H9 (cell line): ENCODE measurements at regions not wholly inside any gene's neighbourhood (a gene's known extent, or its start where the extent isn't known, plus 50 kb on each side); places are given as distances from the start of the nearest gene placed in this dataset.

Source experiments
- DNase-seq: peaks from one replicate; pipeline ENCODE4 v3.0.0-alpha.2; 2017
- H2AFZ ChIP-seq: one replicate; pipeline ENCODE4 v1.6.1; 2013; ENCODE audit warnings: mild to moderate bottlenecking, low read length, control low read depth, moderate library complexity
- H2AK5ac ChIP-seq: 2 replicates; pipeline ENCODE4 v1.6.1; 2013; ENCODE audit warnings: low read length, control low read depth, mixed read lengths; ENCODE audit not compliant: insufficient read length
- H2BK120ac ChIP-seq: one replicate; pipeline ENCODE4 v1.6.1; 2013; ENCODE audit warnings: low read depth, mild to moderate bottlenecking, low read length, control low read depth, inconsistent platforms; ENCODE audit not compliant: poor library complexity, severe bottlenecking
- H2BK12ac ChIP-seq: 2 replicates; pipeline ENCODE4 v1.6.1; 2013; ENCODE audit warnings: low read length, control low read depth, mixed read lengths, low read depth; ENCODE audit not compliant: insufficient read length
- H2BK15ac ChIP-seq: 2 replicates; pipeline ENCODE4 v1.6.1; 2013; ENCODE audit warnings: low read depth, low read length, control low read depth
- H2BK20ac ChIP-seq: one replicate; pipeline ENCODE4 v1.6.1; 2013; ENCODE audit warnings: low read depth, mild to moderate bottlenecking, low read length, control low read depth, inconsistent platforms; ENCODE audit not compliant: poor library complexity, severe bottlenecking
- H2BK5ac ChIP-seq: 2 replicates; pipeline ENCODE4 v1.6.1; 2013; ENCODE audit warnings: low read length, control low read depth, mixed read lengths; ENCODE audit not compliant: insufficient read length
- H3K14ac ChIP-seq: 2 replicates; pipeline ENCODE4 v1.6.1; 2013; ENCODE audit warnings: low read length, control low read depth; ENCODE audit not compliant: insufficient read depth
- H3K18ac ChIP-seq: 2 replicates; pipeline ENCODE4 v1.6.1; 2013; ENCODE audit warnings: low read depth, mild to moderate bottlenecking, mixed read lengths, low read length, control low read depth; ENCODE audit not compliant: insufficient read length
- H3K23ac ChIP-seq: 2 replicates; pipeline ENCODE4 v1.6.1; 2013; ENCODE audit warnings: low read length, control low read depth, mixed read lengths, low read depth; ENCODE audit not compliant: insufficient read length
- H3K23me2 ChIP-seq: 2 replicates; pipeline ENCODE4 v1.6.1; 2013; ENCODE audit warnings: low read depth, mild to moderate bottlenecking, mixed read lengths, low read length, control low read depth; ENCODE audit not compliant: insufficient read length, poor library complexity, severe bottlenecking
- H3K27ac ChIP-seq: 2 replicates; pipeline ENCODE4 v1.5.1; 2013; ENCODE audit warnings: low read length, control low read depth, mixed read lengths, low read depth; ENCODE audit not compliant: insufficient read length
- H3K27me3 ChIP-seq: 2 replicates; pipeline ENCODE4 v1.6.1; 2013; ENCODE audit warnings: low read length, control low read depth, inconsistent platforms; ENCODE audit not compliant: insufficient read depth
- H3K4ac ChIP-seq: 2 replicates; pipeline ENCODE4 v1.6.1; 2013; ENCODE audit warnings: low read depth, mild to moderate bottlenecking, control low read depth, inconsistent platforms, low read length, moderate library complexity
- H3K4me1 ChIP-seq: 2 replicates; pipeline ENCODE4 v1.6.1; 2013; ENCODE audit warnings: low read length, control low read depth, inconsistent platforms; ENCODE audit not compliant: insufficient read depth
- H3K4me2 ChIP-seq: 2 replicates; pipeline ENCODE4 v1.6.1; 2013; ENCODE audit warnings: low read length, control low read depth, mixed read lengths; ENCODE audit not compliant: insufficient read length, insufficient read depth
- H3K56ac ChIP-seq: 2 replicates; pipeline ENCODE4 v1.6.1; 2013; ENCODE audit warnings: low read depth, mild to moderate bottlenecking, mixed read lengths, low read length, control low read depth; ENCODE audit not compliant: insufficient read length
- H3K79me1 ChIP-seq: 2 replicates; pipeline ENCODE4 v1.6.1; 2013; ENCODE audit warnings: low read depth, mild to moderate bottlenecking, moderate library complexity, low read length, control low read depth, inconsistent platforms; ENCODE audit not compliant: insufficient read depth, poor library complexity, severe bottlenecking
- H3K79me2 ChIP-seq: 2 replicates; pipeline ENCODE4 v1.6.1; 2013; ENCODE audit warnings: low read length, control low read depth, inconsistent platforms; ENCODE audit not compliant: insufficient read depth
- H3K9ac ChIP-seq: 2 replicates; pipeline ENCODE4 v1.6.1; 2013; ENCODE audit warnings: low read length, control low read depth, mixed read lengths; ENCODE audit not compliant: insufficient read length; ENCODE audit errors: extremely low read depth
- H3K9me3 ChIP-seq: one replicate; pipeline ENCODE4 v1.6.1; 2013; ENCODE audit warnings: low read depth, low read length, inconsistent platforms; ENCODE audit not compliant: control insufficient read depth
- H3T11ph ChIP-seq: one replicate; pipeline ENCODE4 v1.6.1; 2013; ENCODE audit warnings: mild to moderate bottlenecking, low read length, control low read depth, inconsistent platforms
- H4K20me1 ChIP-seq: one replicate; pipeline ENCODE4 v1.6.1; 2013; ENCODE audit not compliant: control insufficient read depth, insufficient read length, insufficient read depth
- H4K5ac ChIP-seq: 2 replicates; pipeline ENCODE4 v1.6.1; 2013; ENCODE audit warnings: low read depth, mild to moderate bottlenecking, mixed read lengths, low read length, control low read depth; ENCODE audit not compliant: insufficient read length
- H4K8ac ChIP-seq: replicated peaks from 2 replicates; pipeline ENCODE4 v1.6.1; 2013; ENCODE audit warnings: low read length, control low read depth, mixed read lengths, low read depth; ENCODE audit not compliant: insufficient read length
- H4K91ac ChIP-seq: 2 replicates; pipeline ENCODE4 v1.6.1; 2013; ENCODE audit warnings: low read depth, mild to moderate bottlenecking, moderate library complexity, mixed read lengths, low read length, control low read depth; ENCODE audit not compliant: insufficient read length
- H3K27ac Mint-ChIP-seq, 3 experiments: 2 replicates in 2 of 3; 3 replicates in 1 of 3; pipeline ENCODE4 v1.8.0; 2020 to 2021; ENCODE audit warnings: mixed read lengths in 3 of 3, mild to moderate bottlenecking in 1 of 3, moderate library complexity in 1 of 3
- H3K27me3 Mint-ChIP-seq: 2 replicates; pipeline ENCODE4 v1.8.0; 2021; ENCODE audit warnings: low read depth, mild to moderate bottlenecking, moderate library complexity, mixed read lengths
- H3K36me3 Mint-ChIP-seq, 3 experiments: 2 replicates in 2 of 3; 3 replicates in 1 of 3; pipeline ENCODE4 v1.8.0; 2020 to 2021; ENCODE audit warnings: low read depth in 3 of 3, mixed read lengths in 3 of 3; ENCODE audit not compliant: insufficient read depth in 1 of 3
- H3K4me1 Mint-ChIP-seq, 2 experiments: 2 replicates each; pipeline ENCODE4 v1.8.0; 2020; ENCODE audit warnings: mixed read lengths in 2 of 2
- H3K4me3 Mint-ChIP-seq, 2 experiments: 2 replicates in 1 of 2; 3 replicates in 1 of 2; pipeline ENCODE4 v1.8.0; 2020 to 2021; ENCODE audit warnings: mild to moderate bottlenecking in 2 of 2, mixed read lengths in 2 of 2, moderate library complexity in 1 of 2
- H3K9me3 Mint-ChIP-seq, 2 experiments: 2 replicates in 1 of 2; 3 replicates in 1 of 2; pipeline ENCODE4 v1.8.0; 2020; ENCODE audit warnings: mild to moderate bottlenecking in 2 of 2, mixed read lengths in 2 of 2, moderate library complexity in 1 of 2
- WGBS: extraction: QIAGEN DNeasy Blood & Tissue Kit; methylation state at CpG from one replicate; pipeline ENCODE4 v1.1.7; 2013; ENCODE audit warnings: missing lambda C conversion rate, low lambda C conversion rate, mixed read lengths; ENCODE audit not compliant: insufficient read length; ENCODE audit errors: extremely low coverage; 5-methylcytosine and 5-hydroxymethylcytosine counted together
- TF ChIP-seq, protein P1 (sequence below): fragments of 200-600 bp; sonication (generic); conservative IDR thresholded peaks from 3 replicates; pipeline ENCODE4 v1.8.0; 2021; ENCODE audit warnings: antibody characterized with exemption, mild to moderate bottlenecking

GRCh38 chr5:82692826-82693225, 384.4 kb downstream of the TMEM167A start:
- H3K79me1 ChIP-seq: no peaks in the 10 kb centered on the region
- no peaks in the 10 kb centered on the region for H3K36me3 Mint-ChIP-seq
- H2BK12ac ChIP-seq: no peak overlapping the region
- H3K27ac Mint-ChIP-seq: no peak overlapping the region; a peak in 1 of 7 replicates
- H3K4me1 Mint-ChIP-seq: peaks cover 9 to 13% of the 10 kb centered on the region in 2 experiments
- no peak for DNase-seq
- H3K79me2 ChIP-seq: no peaks in the 10 kb centered on the region
- peaks cover 5% of the 10 kb centered on the region; the same call in 1 of the 2 replicates for H3K4me1 ChIP-seq
- H3K4me3 Mint-ChIP-seq: no peak overlapping the region
- no peaks in the 10 kb centered on the region for H4K20me1 ChIP-seq
- H2AFZ ChIP-seq: no peak overlapping the region
- TF ChIP-seq, protein P1, sequence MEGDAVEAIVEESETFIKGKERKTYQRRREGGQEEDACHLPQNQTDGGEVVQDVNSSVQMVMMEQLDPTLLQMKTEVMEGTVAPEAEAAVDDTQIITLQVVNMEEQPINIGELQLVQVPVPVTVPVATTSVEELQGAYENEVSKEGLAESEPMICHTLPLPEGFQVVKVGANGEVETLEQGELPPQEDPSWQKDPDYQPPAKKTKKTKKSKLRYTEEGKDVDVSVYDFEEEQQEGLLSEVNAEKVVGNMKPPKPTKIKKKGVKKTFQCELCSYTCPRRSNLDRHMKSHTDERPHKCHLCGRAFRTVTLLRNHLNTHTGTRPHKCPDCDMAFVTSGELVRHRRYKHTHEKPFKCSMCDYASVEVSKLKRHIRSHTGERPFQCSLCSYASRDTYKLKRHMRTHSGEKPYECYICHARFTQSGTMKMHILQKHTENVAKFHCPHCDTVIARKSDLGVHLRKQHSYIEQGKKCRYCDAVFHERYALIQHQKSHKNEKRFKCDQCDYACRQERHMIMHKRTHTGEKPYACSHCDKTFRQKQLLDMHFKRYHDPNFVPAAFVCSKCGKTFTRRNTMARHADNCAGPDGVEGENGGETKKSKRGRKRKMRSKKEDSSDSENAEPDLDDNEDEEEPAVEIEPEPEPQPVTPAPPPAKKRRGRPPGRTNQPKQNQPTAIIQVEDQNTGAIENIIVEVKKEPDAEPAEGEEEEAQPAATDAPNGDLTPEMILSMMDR: no peak
- no peaks in the 10 kb centered on the region for H3K9me3 ChIP-seq
- H3K56ac ChIP-seq: no peak overlapping the region
- no peak overlapping the region for H3K9ac ChIP-seq
- no peak overlapping the region for H3K4ac ChIP-seq
- H2BK20ac ChIP-seq: no peak overlapping the region
- H4K5ac ChIP-seq: no peak overlapping the region
- no peak overlapping the region for H3K27ac ChIP-seq
- H3K23ac ChIP-seq: no peak overlapping the region
- H3T11ph ChIP-seq: no peak overlapping the region
- H2BK15ac ChIP-seq: no peak overlapping the region
- H3K9me3 Mint-ChIP-seq: no peaks in the 10 kb centered on the region
- no CpG with 5 or more reads among the region's 2 CpGs for WGBS
- H3K4me2 ChIP-seq: no peak overlapping the region
- no peak overlapping the region for H4K8ac ChIP-seq
- no peak overlapping the region for H2BK120ac ChIP-seq
- no peak overlapping the region for H3K18ac ChIP-seq
- H3K23me2 ChIP-seq: no peaks in the 10 kb centered on the region
- H4K91ac ChIP-seq: no peak overlapping the region
- H3K27me3 ChIP-seq: no peaks in the 10 kb centered on the region
- no peak overlapping the region for H3K14ac ChIP-seq
- no peaks in the 10 kb centered on the region for H3K27me3 Mint-ChIP-seq
- no peak overlapping the region for H2BK5ac ChIP-seq
- H2AK5ac ChIP-seq: no peak overlapping the region
